B cell (primary cell): ENCODE measurements at regions not wholly inside any gene's neighbourhood (a gene's known extent, or its start where the extent isn't known, plus 50 kb on each side); places are given as distances from the start of the nearest gene placed in this dataset.

Experiments
- ATAC-seq: fragments of 200-7000 bp; cut with Tn5 transposase; one replicate; pipeline ENCODE4 v1.10.0; 2021; ENCODE audit warnings: low read depth, mild to moderate bottlenecking, moderate number of reproducible peaks, moderate library complexity
- CTCF ChIA-PET: fragments of 350-600 bp; sonication (Branson Sonifier 250); formaldehyde crosslinking; loops from one replicate; lab custom pipeline; 2021; ENCODE audit warnings: antibody characterized with exemption, inconsistent platforms; lab: Charles Lee
- POLR2A ChIA-PET: fragments of 350-600 bp; sonication (Branson Sonifier 250); formaldehyde crosslinking; loops from one replicate; lab custom pipeline; 2021; ENCODE audit warnings: antibody characterized with exemption; lab: Charles Lee
- DNase-seq: peaks from one replicate; pipeline ENCODE4 v3.0.0; 2013
- H2AFZ ChIP-seq: 2 replicates; pipeline ENCODE4 v1.6.1; 2012; ENCODE audit warnings: mild to moderate bottlenecking, low read depth, low read length; ENCODE audit not compliant: insufficient read depth, poor library complexity, severe bottlenecking
- H3K27ac ChIP-seq, 2 donors: 1 replicate in 1 of 2; 2 replicates in 1 of 2; pipeline ENCODE4 v1.5.1; 2012 to 2013; ENCODE audit warnings: low read length in 2 of 2, mild to moderate bottlenecking in 2 of 2, moderate library complexity in 1 of 2
- H3K27me3 ChIP-seq, 4 experiments: fragments of 200-600 bp in 1 of 4; sonication (generic) in 1 of 4; replicated peaks in 1 of 4; 1 replicate in 2 of 4; 2 replicates in 2 of 4; pipeline versions ENCODE4 v1.6.1 to v1.7.0; 2013 to 2016; ENCODE audit warnings: low read length in 3 of 4, mild to moderate bottlenecking in 2 of 4, mixed read lengths in 1 of 4, moderate library complexity in 1 of 4; ENCODE audit not compliant: insufficient read depth in 4 of 4, control insufficient read depth in 3 of 4; ENCODE audit errors: control extremely low read depth in 1 of 4
- H3K36me3 ChIP-seq, 2 experiments: replicated peaks in 1 of 2; 1 replicate in 1 of 2; 2 replicates in 1 of 2; pipeline versions ENCODE4 v1.6.1 to v1.7.1; 2013; ENCODE audit warnings: low read length in 1 of 2; ENCODE audit not compliant: insufficient read depth in 2 of 2, control insufficient read depth in 1 of 2; ENCODE audit errors: control extremely low read depth in 1 of 2, extremely low read depth in 1 of 2
- H3K4me1 ChIP-seq, 2 donors: fragments of 200-600 bp in 1 of 2; sonication (generic) in 1 of 2; 1 replicate in 1 of 2; 2 replicates in 1 of 2; pipeline versions ENCODE4 v1.5.1 to v1.6.1; 2013 to 2017; ENCODE audit warnings: low read length in 2 of 2; ENCODE audit not compliant: control insufficient read depth in 2 of 2, insufficient read depth in 2 of 2
- H3K4me2 ChIP-seq: replicated peaks from 2 replicates; pipeline ENCODE3; 2012; ENCODE audit warnings: mild to moderate bottlenecking, low read depth, low read length; ENCODE audit not compliant: poor library complexity, severe bottlenecking
- H3K4me3 ChIP-seq, 5 experiments: fragments of 200-600 bp in 1 of 5; sonication (generic) in 1 of 5; 1 replicate in 3 of 5; 2 replicates in 2 of 5; pipeline versions ENCODE4 v1.5.1 to v1.7.0; 2011 to 2016; ENCODE audit warnings: low read length in 4 of 5, mild to moderate bottlenecking in 4 of 5, low read depth in 2 of 5, control low read depth in 1 of 5, moderate library complexity in 1 of 5; ENCODE audit not compliant: insufficient read depth in 1 of 5; ENCODE audit errors: control extremely low read depth in 1 of 5, extremely low read depth in 1 of 5
- H3K79me2 ChIP-seq: fragments of 200-600 bp; sonication (generic); one replicate; pipeline ENCODE4 v1.6.0; 2016; ENCODE audit warnings: low read length; ENCODE audit not compliant: control insufficient read depth, insufficient read depth
- H3K9ac ChIP-seq: fragments of 200-600 bp; sonication (generic); 2 replicates; pipeline ENCODE4 v1.6.1; 2017; ENCODE audit warnings: mild to moderate bottlenecking, low read length, moderate library complexity
- H3K9me3 ChIP-seq, 3 donors: one replicate each; pipeline versions ENCODE4 v1.6.1 to v1.7.1; 2013; ENCODE audit warnings: low read length in 2 of 3; ENCODE audit not compliant: control insufficient read depth in 2 of 3, insufficient read depth in 1 of 3; ENCODE audit errors: control extremely low read depth in 1 of 3
- H4K20me1 ChIP-seq: 2 replicates; pipeline ENCODE4 v1.6.0; 2012; ENCODE audit warnings: mild to moderate bottlenecking, low read length; ENCODE audit not compliant: insufficient read depth, control insufficient read depth, poor library complexity, severe bottlenecking
- H3K27ac Mint-ChIP-seq: one replicate; pipeline ENCODE4 v1.8.0; 2021; ENCODE audit warnings: mixed read lengths
- H3K27me3 Mint-ChIP-seq: one replicate; pipeline ENCODE4 v1.8.0; 2021; ENCODE audit warnings: mixed read lengths
- H3K4me1 Mint-ChIP-seq: one replicate; pipeline ENCODE4 v1.8.0; 2021; ENCODE audit warnings: mixed read lengths
- H3K4me3 Mint-ChIP-seq: one replicate; pipeline ENCODE4 v1.8.0; 2021; ENCODE audit warnings: mixed read lengths
- H3K9me3 Mint-ChIP-seq: one replicate; pipeline ENCODE4 v1.8.0; 2022; ENCODE audit warnings: mixed read lengths; ENCODE audit not compliant: insufficient read depth
- CTCF ChIP-seq: fragments of 200-600 bp; IDR thresholded peaks from one replicate; pipeline ENCODE4 v1.8.0; 2022; ENCODE audit warnings: antibody characterized with exemption, mild to moderate bottlenecking
- EZH2 ChIP-seq: IDR thresholded peaks from 2 replicates; pipeline ENCODE4 v1.6.1; 2012; ENCODE audit warnings: borderline replicate concordance, low read depth, mild to moderate bottlenecking, moderate library complexity, low read length; ENCODE audit not compliant: insufficient read depth, poor library complexity, severe bottlenecking
- WGBS: methylation state at CpG from one replicate; pipeline ENCODE4 v1.1.5; 2013; ENCODE audit warnings: missing lambda C conversion rate; ENCODE audit not compliant: insufficient coverage; 5-methylcytosine and 5-hydroxymethylcytosine counted together
- intact Hi-C: fragments of 100-400 bp; cut with micrococcal nuclease; formaldehyde crosslinking; loops from one replicate; pipeline ENCODE4 v1.10.0; 2022

DNA sequence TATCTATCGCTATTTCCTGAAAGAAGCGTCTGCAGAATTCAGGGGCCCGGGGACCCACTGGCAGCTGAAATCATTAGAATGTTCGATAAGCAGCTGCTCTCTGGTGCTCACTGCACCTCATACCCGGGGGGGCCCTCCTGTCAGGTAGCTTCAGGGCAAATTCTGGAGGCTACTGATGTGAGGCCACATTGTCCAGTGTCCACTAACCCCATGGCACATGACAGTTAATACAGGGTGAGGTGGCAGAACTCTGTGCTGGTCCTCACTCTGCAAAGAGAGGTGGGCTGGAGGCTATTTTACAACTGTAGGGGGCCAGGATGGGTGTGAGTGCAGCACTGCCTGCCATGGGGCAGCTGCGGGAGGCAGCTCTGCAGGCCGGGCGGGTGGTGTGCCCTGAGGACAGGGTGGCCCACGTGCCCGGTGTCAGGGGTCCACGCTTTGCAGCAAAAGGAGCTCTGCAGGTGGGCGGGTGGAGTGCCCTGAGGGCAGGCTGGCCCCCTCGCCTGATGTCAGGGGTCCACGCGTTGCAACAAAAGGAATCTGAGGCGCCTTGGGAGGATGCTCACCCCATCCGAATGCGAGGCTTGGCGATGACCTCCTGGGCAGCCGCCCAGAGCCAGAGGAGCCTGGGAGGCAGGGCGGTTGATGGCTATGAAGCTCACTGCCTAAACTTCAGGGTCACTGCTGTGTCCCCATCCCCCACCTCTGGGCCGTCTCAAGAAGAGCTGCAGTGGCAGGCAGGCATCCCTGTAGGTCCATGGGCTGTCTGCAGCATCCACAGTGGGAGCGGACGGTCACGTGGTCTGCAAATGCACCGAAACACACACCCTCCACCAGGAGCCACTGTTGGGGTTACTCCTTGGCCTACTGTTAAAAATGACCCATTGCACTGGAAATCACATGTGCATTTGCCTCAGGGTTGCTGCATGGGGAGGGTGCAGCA lies 207.0 kb upstream of the SALL3 start:
- peaks cover 0 to 15% (median 0%) of the 10 kb centered on the region in 3 donors for H3K9me3 ChIP-seq
- H3K27ac ChIP-seq, result no peak overlapping the region
- no peak overlapping the region for H3K4me3 Mint-ChIP-seq
- no peaks in the 10 kb centered on the region for H3K9me3 Mint-ChIP-seq
- ChIA-PET POLR2A (no interaction called here), CTCF (no interaction called here)
- H3K4me3 ChIP-seq, result no peak overlapping the region
- 88% methylated on average over 25 of the region's 26 CpGs for WGBS
- no peaks in the 10 kb centered on the region for H4K20me1 ChIP-seq
- no peaks in the 10 kb centered on the region for H3K4me1 Mint-ChIP-seq
- no peak for TF ChIP-seq CTCF
- TF ChIP-seq EZH2, result no peak
- no peaks in the 10 kb centered on the region for H3K4me1 ChIP-seq
- H3K36me3 ChIP-seq, result no peaks in the 10 kb centered on the region
- H3K79me2 ChIP-seq, result no peaks in the 10 kb centered on the region
- H2AFZ ChIP-seq, result no peak overlapping the region
- no peak for ATAC-seq
- DNase-seq, result no peak
- H3K27me3 ChIP-seq, result no peaks in the 10 kb centered on the region
- intact Hi-C loops, result no loop called here
- no peak overlapping the region for H3K9ac ChIP-seq
- H3K4me2 ChIP-seq, result no peak overlapping the region
- no peaks in the 10 kb centered on the region for H3K27me3 Mint-ChIP-seq
- H3K27ac Mint-ChIP-seq, result no peak overlapping the region

DNA sequence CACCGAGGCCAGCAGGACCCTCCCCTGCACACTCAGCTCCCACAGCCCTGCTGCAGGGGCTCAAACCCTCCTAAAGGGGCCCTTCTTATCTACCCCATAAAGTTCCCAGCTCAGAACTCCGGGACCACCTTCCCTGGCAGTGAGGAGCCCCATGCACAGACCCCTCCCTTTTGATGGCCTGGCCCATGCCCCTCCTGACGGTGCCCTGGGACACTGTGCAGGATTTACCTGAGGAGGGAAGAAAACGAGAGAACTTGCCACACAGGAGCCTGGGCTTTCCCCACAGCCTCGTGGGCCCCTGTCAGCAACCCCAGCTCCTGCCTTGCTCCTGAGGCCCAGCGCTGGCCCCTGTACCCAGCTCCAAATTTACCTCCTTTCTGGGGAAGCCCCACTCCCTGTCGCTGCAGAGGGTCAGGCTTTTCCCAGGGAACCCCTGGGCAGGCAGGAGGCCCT lies 206.3 kb upstream of the SALL3 start:
- no peaks in the 10 kb centered on the region for H3K27me3 Mint-ChIP-seq
- intact Hi-C loops, result no loop called here
- WGBS, result 79% methylated on average over 6 of the region's 7 CpGs

More for the DNA sequence above, 206.3 kb upstream of the SALL3 start:
- Mint-ChIP-seq H3K27ac (no peak overlapping the region), H3K9me3 (no peaks in the 10 kb centered on the region), H3K4me3 (no peak overlapping the region), H3K4me1 (no peaks in the 10 kb centered on the region)
- Histone ChIP-seq H3K36me3 (no peaks in the 10 kb centered on the region), H3K9me3 (peaks cover 0 to 12% (median 0%) of the 10 kb centered on the region in 3 donors), H3K9ac (no peak overlapping the region), H3K27ac (no peak overlapping the region), H3K79me2 (no peaks in the 10 kb centered on the region), H4K20me1 (no peaks in the 10 kb centered on the region), H3K4me2 (no peak overlapping the region), H3K27me3 (no peaks in the 10 kb centered on the region), H2AFZ (no peak overlapping the region), H3K4me1 (no peaks in the 10 kb centered on the region), H3K4me3 (no peak overlapping the region)
- ATAC-seq, result no peak
- CTCF ChIA-PET, result no interaction called here
- TF ChIP-seq EZH2, result no peak
- no peak for TF ChIP-seq CTCF
- POLR2A ChIA-PET, result no interaction called here
- no peak for DNase-seq
